OCI-LY3 (cell line): ENCODE measurements at regions not wholly inside any gene's neighbourhood (a gene's known extent, or its start where the extent isn't known, plus 50 kb on each side); places are given as distances from the start of the nearest gene placed in this dataset.

ENCODE experiments used
- H2AFZ ChIP-seq: fragments of 200-600, 300-600 bp; shearing (Covaris generic); 2 replicates; pipeline ENCODE4 v1.6.0; 2014; ENCODE audit warnings: antibody characterized with exemption, low read depth, low read length
- H3K27ac ChIP-seq: fragments of 200-600, 300-600 bp; sonication (generic); 2 replicates; pipeline ENCODE4 v1.5.1; 2014; ENCODE audit warnings: mild to moderate bottlenecking, low read length, moderate library complexity, mixed read lengths
- H3K27me3 ChIP-seq: fragments of 200-600, 300-600 bp; sonication (generic); 2 replicates; pipeline ENCODE4 v1.6.1; 2014; ENCODE audit warnings: low read depth, low read length, mixed read lengths
- H3K36me3 ChIP-seq: fragments of 200-600, 300-600 bp; sonication (generic); replicated peaks from 2 replicates; pipeline ENCODE3; 2014; ENCODE audit warnings: low read depth, low read length, mixed read lengths
- H3K4me1 ChIP-seq: fragments of 300-600, 200-600 bp; sonication (generic); 2 replicates; pipeline ENCODE4 v1.6.1; 2014; ENCODE audit warnings: low read length, mixed read lengths
- H3K4me2 ChIP-seq: fragments of 200-600, 300-600 bp; sonication (generic); 2 replicates; pipeline ENCODE4 v1.6.1; 2014; ENCODE audit warnings: low read length, mixed read lengths
- H3K4me3 ChIP-seq: fragments of 300-600, 200-600 bp; sonication (generic); 2 replicates; pipeline ENCODE4 v1.5.1; 2014; ENCODE audit warnings: antibody characterized with exemption, mild to moderate bottlenecking, low read length, moderate library complexity
- H3K79me2 ChIP-seq: fragments of 300-600, 200-600 bp; shearing (Covaris generic); 2 replicates; pipeline ENCODE4 v1.6.1; 2014; ENCODE audit warnings: mild to moderate bottlenecking, low read length, mixed read lengths
- H3K9ac ChIP-seq: fragments of 300-600, 200-600 bp; shearing (Covaris generic); 2 replicates; pipeline ENCODE4 v1.6.0; 2014; ENCODE audit warnings: mild to moderate bottlenecking, low read length, moderate library complexity
- H3K9me3 ChIP-seq: fragments of 200-600, 300-600 bp; shearing (Covaris generic); 2 replicates; pipeline ENCODE4 v1.6.1; 2014; ENCODE audit warnings: low read length, mixed read lengths; ENCODE audit not compliant: insufficient read depth
- H4K20me1 ChIP-seq: fragments of 200-600, 300-600 bp; sonication (generic); 2 replicates; pipeline ENCODE4 v1.6.1; 2016; ENCODE audit warnings: low read length, mixed read lengths; ENCODE audit not compliant: insufficient read depth
- CTCF ChIP-seq: fragments of 200-600, 300-600 bp; sonication (generic); IDR thresholded peaks from 2 replicates; pipeline ENCODE4 v1.5.1; 2014; ENCODE audit warnings: antibody characterized with exemption, low read length, low read depth
- EZH2phosphoT487 ChIP-seq: fragments of 200-600 bp; shearing (Covaris generic); IDR thresholded peaks from 2 replicates; pipeline ENCODE4 v1.6.1; 2018; ENCODE audit warnings: antibody characterized with exemption, mixed run types, low read depth

DNA sequence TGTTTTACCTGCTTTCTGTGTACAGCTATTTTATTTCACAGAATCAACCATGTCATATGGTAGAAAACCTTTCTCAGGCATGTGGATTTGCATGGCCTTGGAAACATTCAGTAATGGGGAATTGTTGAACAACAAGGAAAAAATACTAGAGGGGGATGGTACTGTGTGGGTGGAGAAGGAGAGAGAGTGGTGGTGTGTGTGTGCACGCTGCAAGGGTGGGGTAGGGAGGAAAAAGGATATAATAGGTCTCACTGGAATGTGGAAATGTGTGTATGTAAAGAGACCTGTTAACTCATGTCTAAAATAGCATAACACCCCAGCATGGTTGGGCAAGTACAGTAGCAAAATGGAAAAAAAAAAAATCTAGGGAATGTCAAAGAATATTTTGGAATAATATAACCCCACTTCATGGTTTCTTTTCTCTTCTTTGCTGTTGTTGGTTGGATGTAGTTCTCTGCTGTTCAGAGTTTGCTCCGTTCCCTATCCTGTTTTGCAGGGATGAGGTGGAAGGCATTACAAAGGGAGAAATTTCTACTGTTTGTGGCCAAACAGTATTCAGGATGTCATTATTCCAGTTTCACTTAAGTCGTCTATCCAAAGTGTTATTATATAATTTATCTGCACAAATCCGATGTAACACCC, 93.9 kb upstream of the CITED2 start:
- H3K4me2 ChIP-seq = no peak overlapping the region
- no peak overlapping the region for H2AFZ ChIP-seq
- H3K79me2 ChIP-seq = no peaks in the 10 kb centered on the region
- H3K27me3 ChIP-seq = no peaks in the 10 kb centered on the region
- no peak for TF ChIP-seq CTCF
- TF ChIP-seq EZH2phosphoT487 = no peak
- H3K9me3 ChIP-seq = no peaks in the 10 kb centered on the region
- H3K27ac ChIP-seq = no peak overlapping the region
- peaks cover 14% of the 10 kb centered on the region for H3K4me1 ChIP-seq
- H3K4me3 ChIP-seq = no peak overlapping the region
- no peak overlapping the region for H3K9ac ChIP-seq
- H4K20me1 ChIP-seq = no peaks in the 10 kb centered on the region
- H3K36me3 ChIP-seq = no peaks in the 10 kb centered on the region

GRCh38 chr6:139457476-139457875, 83.0 kb upstream of the CITED2 start:
- Histone ChIP-seq H3K4me1 (no peaks in the 10 kb centered on the region), H3K9me3 (no peaks in the 10 kb centered on the region), H2AFZ (no peak overlapping the region), H3K27ac (no peak overlapping the region), H3K79me2 (no peaks in the 10 kb centered on the region), H3K36me3 (no peaks in the 10 kb centered on the region), H3K27me3 (no peaks in the 10 kb centered on the region), H3K4me2 (no peak overlapping the region), H4K20me1 (no peaks in the 10 kb centered on the region), H3K4me3 (no peak overlapping the region), H3K9ac (no peak overlapping the region)
- TF ChIP-seq CTCF = no peak
- TF ChIP-seq EZH2phosphoT487 = no peak

- Histone ChIP-seq H3K27me3 (no peaks in the 10 kb centered on the region), H3K4me1 (peaks cover 24% of the 10 kb centered on the region), H3K79me2 (no peaks in the 10 kb centered on the region), H3K9ac (no peak overlapping the region), H3K36me3 (no peaks in the 10 kb centered on the region), H2AFZ (no peak overlapping the region), H3K4me3 (no peak overlapping the region), H3K27ac (no peak overlapping the region), H3K4me2 (no peak overlapping the region), H3K9me3 (no peaks in the 10 kb centered on the region), H4K20me1 (no peaks in the 10 kb centered on the region)
- TF ChIP-seq EZH2phosphoT487 (no peak), CTCF (no peak)
Observed at GRCh38 chr6:139452148-139452876, 77.9 kb upstream of the CITED2 start.

DNA sequence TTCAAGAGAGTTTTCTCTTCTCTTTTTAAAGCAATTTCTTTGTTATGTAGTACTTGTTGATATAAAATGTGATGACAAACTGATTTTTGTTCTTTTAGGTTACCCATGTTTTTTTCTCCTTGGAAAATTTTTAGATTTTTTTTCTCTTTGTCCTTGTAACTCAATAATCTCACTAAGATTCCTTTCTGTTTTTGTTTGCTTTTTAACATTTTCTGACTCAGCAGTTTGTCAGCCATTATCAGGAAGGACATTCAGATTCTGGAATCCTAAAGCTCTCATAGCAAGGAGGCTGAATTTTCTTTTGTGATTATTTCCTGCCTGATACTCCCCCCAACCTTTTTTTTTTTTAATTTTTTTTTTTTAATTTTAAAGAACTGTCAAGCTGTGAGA, 75.2 kb upstream of the CITED2 start:
- no peak overlapping the region for H3K4me3 ChIP-seq
- H3K36me3 ChIP-seq = no peaks in the 10 kb centered on the region
- no peaks in the 10 kb centered on the region for H4K20me1 ChIP-seq
- no peak overlapping the region for H2AFZ ChIP-seq
- H3K79me2 ChIP-seq = no peaks in the 10 kb centered on the region
- H3K27ac ChIP-seq = no peak overlapping the region
- peaks cover 24% of the 10 kb centered on the region for H3K4me1 ChIP-seq
- peak overlapping the region; percentile 55; the same call in 1 of the 2 replicates for H3K4me2 ChIP-seq
- no peaks in the 10 kb centered on the region for H3K9me3 ChIP-seq
- H3K27me3 ChIP-seq = no peaks in the 10 kb centered on the region
- TF ChIP-seq CTCF (no peak), EZH2phosphoT487 (no peak)
- H3K9ac ChIP-seq = no peak overlapping the region
